Right lobe of liver (tissue), 4 donors: ENCODE measurements at regions not wholly inside any gene's neighbourhood (a gene's known extent, or its start where the extent isn't known, plus 50 kb on each side); places are given as distances from the start of the nearest gene placed in this dataset.

Experiments
- CTCF ChIP-seq, 4 donors: fragments of 200-600 bp in 3 of 4; fragments of 450-650 bp in 1 of 4; IDR thresholded peaks; one replicate each; pipeline versions ENCODE4 v1.5.1 to v1.8.0; 2016 to 2022; ENCODE audit warnings: antibody characterized with exemption in 4 of 4, mild to moderate bottlenecking in 2 of 4
- POLR2A ChIP-seq: fragments of 450-650 bp; IDR thresholded peaks from one replicate; pipeline ENCODE4 v1.6.1; 2017; ENCODE audit warnings: antibody characterized with exemption, mild to moderate bottlenecking
- donor health status: DM: no; HTN: no; CAD: no.
- donor health status: DM: no; HTN: no; CAD: no.
- donor health status: DM: no; HTN: yes; CAD: no.

DNA sequence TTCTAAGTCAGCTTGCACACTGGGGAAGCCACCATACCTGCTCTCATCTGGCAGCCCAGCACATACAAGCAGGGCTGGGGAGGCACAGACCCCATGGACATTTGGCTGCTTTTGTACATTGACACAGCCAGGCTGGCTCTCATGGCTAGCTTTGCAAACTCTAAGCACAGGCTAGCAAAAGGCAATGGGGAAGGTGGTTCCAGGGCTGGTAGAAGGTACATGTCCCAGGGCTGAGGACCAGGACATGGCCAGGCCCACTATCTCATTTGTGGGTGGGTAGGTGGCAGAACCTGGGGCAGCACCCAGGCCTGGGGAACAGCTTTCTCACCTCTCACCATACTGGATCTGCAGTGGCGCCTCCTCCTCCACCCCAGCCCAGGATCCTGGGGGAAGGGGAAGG is 90.9 kb downstream of the HS1BP3 start:
- TF ChIP-seq CTCF (IDR thresholded peaks at IDR 0.05) (no peak), POLR2A (no peak)
